GM18868 (cell line): ENCODE measurements at regions not wholly inside any gene's neighbourhood (a gene's known extent, or its start where the extent isn't known, plus 50 kb on each side); places are given as distances from the start of the nearest gene placed in this dataset.

Experiments used
- ATAC-seq: cut with Tn5 transposase; IDR thresholded peaks from one replicate; pipeline ENCODE4 v1.9.1; 2021; ENCODE audit warnings: mild to moderate bottlenecking, moderate library complexity; ENCODE audit not compliant: unreplicated experiment

GRCh38 chr7:34269084-34269483, 363.7 kb downstream of the BMPER start:
- no peak for ATAC-seq

GRCh38 chr7:34275624-34276023, 370.3 kb downstream of the BMPER start:
- ATAC-seq: no peak

- peak; percentile 89 for ATAC-seq
These were observed 371.9 kb downstream of the BMPER start for GRCh38 chr7:34277016-34277802.

- ATAC-seq: no peak
These were observed 372.5 kb downstream of the BMPER start for GRCh38 chr7:34277803-34278199.

- ATAC-seq: no peak
These were observed 375.9 kb downstream of the BMPER start for GRCh38 chr7:34281260-34281659.

- ATAC-seq: no peak
These were observed 375.7 kb upstream of the NPSR1 start for GRCh38 chr7:34282271-34282670.

GRCh38 chr7:34296663-34297062, 361.4 kb upstream of the NPSR1 start:
- no peak for ATAC-seq

- no peak for ATAC-seq
These were observed 359.5 kb upstream of the NPSR1 start for GRCh38 chr7:34298492-34299013.

GRCh38 chr7:34299066-34299465, 359.0 kb upstream of the NPSR1 start:
- ATAC-seq: no peak

GRCh38 chr7:34307540-34307939, 350.5 kb upstream of the NPSR1 start:
- ATAC-seq: no peak

- ATAC-seq: no peak
These were observed 349.4 kb upstream of the NPSR1 start for GRCh38 chr7:34308595-34308994.

- ATAC-seq: no peak
These were observed 348.9 kb upstream of the NPSR1 start for GRCh38 chr7:34309116-34309515.

- no peak for ATAC-seq
These were observed 348.4 kb upstream of the NPSR1 start for GRCh38 chr7:34309584-34309983.

- ATAC-seq: no peak
These were observed 346.4 kb upstream of the NPSR1 start for GRCh38 chr7:34311591-34311990.

- no peak for ATAC-seq
These were observed 345.4 kb upstream of the NPSR1 start for GRCh38 chr7:34312624-34313023.

- ATAC-seq: no peak
These were observed 344.7 kb upstream of the NPSR1 start for GRCh38 chr7:34313289-34313688.

GRCh38 chr7:34315032-34315431, 343.0 kb upstream of the NPSR1 start:
- ATAC-seq: no peak

GRCh38 chr7:34317039-34317438, 341.0 kb upstream of the NPSR1 start:
- ATAC-seq: no peak

- no peak for ATAC-seq
These were observed 337.6 kb upstream of the NPSR1 start for GRCh38 chr7:34320412-34320811.

- ATAC-seq: peak; percentile 95
These were observed 336.9 kb upstream of the NPSR1 start for GRCh38 chr7:34320926-34321661.

GRCh38 chr7:34322841-34323240, 335.2 kb upstream of the NPSR1 start:
- ATAC-seq: no peak

GRCh38 chr7:34327681-34328080, 330.3 kb upstream of the NPSR1 start:
- no peak for ATAC-seq
